ENCODE measurements at regions not wholly inside any gene's neighbourhood (a gene's known extent, or its start where the extent isn't known, plus 50 kb on each side); places are given as distances from the start of the nearest gene placed in this dataset.
A peak's percentile ranks its signal among the peaks of the same experiment; 100 is the strongest.

DNA sequence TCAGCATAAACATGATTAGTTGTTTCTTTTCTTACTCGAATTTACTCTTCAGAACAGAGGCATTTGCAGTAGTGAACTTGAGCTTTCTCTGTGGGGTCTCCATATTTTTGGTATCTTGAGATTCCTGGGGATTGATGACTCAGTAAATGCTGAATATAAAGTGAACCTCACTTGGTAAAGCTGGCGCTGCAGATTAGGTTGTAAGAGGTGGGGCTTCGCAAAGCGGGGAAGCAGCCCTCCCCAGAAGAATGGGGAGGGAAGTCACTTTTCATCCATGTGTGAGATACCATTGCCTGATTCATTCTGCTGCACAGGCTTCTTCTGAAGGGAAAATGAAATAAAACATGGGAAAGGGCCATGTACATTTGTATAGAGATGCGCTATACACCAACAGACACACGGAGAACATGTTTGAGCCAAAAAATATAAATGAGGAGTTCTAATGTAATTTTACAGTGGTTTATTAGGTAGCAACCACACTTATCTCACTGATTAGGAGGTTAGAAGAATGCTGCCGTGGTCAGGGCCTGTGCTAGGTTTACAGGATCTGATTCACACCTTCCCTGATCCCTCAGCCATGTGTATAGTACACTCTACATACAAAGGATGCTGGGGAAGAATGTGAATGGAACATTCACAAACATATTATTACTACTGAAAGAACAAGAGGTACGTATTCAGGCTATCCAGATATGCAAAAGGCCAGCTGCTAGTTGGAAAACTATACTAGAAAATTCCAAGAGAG lies 63.5 kb downstream of the DNTTIP2 start:
- no peak for DNase-seq

DNA sequence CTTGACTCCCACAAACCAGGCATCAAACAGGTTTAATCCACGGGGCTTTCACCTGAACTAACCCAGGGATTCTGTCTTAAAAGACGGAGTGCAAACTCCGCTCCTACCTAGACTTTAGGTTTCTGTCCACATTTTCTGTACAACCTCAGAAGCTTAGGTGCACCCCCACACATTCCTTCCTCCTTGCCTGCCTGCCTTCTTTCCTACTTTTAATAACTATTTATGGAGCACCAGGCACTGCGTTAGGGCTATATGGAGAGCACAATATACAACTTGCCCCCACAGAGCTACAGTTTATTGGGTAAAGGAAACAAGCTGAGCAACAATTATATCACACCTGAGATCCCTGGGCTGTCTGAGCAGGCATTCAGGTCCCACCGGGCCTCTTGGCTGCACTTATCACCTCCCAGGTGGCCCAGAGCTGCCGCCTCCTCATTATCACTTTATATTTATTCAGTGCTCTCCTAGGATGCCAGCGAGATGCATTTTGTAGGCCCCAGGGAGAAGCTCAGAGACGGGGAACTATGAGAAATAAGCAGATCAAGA lies 64.1 kb downstream of the DNTTIP2 start:
- DNase-seq = peak; percentile 17

DNA sequence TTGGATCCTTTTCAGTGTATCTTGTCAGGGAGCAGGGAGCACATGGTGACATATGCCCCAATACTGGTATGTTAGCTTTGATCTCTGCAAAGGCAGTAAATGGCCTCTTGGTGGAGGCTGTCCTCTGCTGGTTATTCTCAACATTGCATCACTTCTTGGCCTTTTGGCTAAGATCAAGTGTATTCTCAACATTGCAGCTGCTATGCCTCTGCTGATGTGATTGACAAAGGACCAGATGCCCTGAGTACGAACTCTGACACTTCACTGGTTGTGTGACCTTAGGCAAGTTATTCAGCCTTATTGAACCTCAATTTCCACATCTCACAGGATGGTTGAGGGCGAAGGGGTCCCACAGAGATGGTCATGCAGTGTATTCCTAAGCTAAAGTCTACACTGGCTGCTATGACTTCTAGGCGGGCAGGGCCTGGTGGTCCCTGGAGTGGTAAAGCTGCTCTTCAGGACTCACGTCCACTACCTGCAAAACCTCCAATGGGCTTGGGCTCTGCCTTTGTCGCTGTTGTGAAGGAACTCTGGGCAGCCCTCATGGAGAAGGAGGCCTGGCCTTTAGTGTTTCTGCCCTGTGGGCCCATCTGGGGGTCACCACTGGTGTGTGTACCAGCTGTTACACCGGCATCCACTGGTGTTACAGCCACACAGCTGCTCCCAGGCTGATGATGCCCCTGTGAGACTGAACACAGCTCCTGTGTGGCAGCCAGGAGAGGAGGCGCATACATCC lies 64.8 kb downstream of the DNTTIP2 start:
- peak; percentile 98 for DNase-seq

DNA sequence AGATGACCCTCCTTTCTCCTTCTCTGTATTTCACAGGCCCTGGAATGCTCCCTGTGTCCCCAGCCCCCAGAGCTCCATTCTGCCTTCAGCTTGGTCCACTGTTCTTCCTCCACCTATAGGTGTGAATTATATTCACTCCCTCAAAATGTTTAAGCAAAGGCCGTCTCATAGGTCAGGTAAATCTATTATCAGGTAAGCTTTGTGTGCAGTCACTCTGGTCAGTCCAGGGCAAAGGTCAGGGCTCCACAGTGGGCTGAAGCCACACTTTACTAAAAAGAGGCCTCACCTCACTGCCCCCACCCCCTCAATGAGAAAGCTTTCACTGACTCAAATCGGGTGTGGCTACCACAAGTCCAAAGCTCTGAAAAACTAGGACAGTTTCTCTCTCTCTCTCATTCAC lies 65.9 kb downstream of the DNTTIP2 start:
- DNase-seq = no peak

DNA sequence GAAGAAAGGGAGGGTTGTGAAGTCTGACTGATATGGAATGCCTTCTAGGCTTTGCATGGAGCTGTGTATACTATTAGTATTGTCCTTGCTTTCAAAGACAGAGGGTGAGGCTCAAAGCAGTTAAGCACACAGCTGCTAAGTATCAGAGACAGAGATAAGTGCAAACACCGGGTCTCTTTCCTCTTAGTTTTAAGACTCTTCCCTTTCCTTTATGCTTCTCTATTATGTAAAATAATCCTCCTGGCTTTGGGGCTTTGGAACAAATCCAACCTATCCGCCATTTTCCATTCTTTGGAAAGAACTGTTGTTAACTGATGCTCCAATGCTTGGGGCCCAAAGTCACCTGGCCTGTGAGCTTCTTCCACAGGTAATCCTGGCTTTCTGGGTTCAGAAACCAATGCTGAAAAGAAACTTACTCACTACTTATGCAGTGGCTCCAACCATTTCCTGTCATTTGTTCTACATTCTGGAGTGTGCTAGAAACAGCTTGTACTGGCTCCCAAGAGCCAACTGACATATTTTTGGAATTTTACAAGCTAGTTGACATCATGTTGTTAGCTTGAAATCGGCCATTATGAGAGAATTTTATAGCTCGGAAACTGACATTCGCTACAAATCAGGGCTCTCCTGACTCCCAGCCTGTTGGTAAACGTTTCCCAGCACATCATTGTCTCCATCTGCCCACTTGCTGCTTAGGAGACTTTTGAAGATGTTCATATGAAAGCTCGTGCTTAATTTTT lies 67.5 kb downstream of the DNTTIP2 start:
- no peak for DNase-seq

DNA sequence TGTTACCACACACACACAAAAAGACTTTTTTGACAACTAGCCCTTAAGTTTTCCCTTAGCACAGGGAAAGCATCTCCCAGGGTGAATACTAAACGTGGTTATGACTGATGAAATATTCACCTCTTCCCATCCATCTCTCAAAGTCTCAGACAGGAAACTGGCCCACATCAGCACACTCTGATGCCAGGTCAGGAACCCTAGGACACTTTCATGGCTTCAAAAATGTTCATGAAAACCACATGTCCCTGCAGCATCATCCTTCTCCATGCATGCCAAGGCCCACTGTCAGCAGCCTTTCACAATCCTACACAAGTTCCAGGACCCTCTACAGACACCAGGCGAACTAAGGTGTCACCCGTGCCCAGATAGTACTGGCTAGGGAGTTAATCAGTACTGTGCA lies 68.7 kb downstream of the DNTTIP2 start:
- DNase-seq = no peak

DNA sequence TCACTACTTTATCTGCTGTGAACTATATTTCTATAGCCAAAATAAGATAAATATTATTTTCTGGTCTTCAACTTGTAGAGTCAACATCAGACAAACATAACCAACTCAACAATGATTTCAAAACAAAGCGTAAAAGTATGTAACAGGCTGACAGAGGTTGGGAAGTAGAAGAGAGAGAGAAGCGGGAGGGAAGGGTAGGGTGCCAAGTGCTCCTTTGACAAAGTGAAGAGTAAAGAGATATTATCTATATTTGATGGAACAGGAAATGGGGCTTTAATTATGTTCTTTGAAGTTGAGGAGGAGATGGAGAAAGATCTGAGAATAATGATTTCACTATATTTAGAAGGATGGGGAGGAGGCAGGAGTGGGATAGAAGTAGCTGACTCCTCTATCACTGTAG lies 70.1 kb downstream of the DNTTIP2 start:
- DNase-seq = no peak

DNA sequence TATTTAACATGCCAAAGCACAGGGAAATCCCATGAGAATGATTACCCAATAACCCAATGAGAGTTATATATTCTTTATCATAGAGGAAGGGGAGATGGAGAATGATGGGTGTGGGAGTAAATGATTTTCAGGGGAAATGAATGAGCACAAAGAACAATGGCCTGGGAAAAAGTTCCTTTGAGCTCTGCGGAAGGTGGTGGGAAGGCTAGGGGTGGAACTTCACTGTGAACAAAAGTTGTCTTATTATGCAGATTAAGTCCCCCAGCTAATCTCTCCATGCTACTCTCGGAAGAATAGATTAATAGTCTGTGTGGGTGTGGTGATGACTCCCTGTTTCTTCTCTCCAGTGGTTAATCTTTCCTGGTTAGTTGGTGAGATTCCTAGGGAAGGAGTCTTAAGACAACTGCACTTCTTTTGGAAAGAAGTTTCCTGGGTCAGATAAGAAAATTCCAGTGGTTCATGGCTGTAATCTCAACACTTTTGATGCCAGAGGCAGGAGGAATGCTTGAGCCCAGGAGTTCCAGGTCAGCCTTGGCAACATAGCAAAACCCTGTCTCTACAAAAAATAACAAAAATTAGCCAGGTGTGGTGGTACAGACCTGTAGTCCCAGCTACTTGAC lies 71.6 kb downstream of the DNTTIP2 start:
- no peak for DNase-seq

DNA sequence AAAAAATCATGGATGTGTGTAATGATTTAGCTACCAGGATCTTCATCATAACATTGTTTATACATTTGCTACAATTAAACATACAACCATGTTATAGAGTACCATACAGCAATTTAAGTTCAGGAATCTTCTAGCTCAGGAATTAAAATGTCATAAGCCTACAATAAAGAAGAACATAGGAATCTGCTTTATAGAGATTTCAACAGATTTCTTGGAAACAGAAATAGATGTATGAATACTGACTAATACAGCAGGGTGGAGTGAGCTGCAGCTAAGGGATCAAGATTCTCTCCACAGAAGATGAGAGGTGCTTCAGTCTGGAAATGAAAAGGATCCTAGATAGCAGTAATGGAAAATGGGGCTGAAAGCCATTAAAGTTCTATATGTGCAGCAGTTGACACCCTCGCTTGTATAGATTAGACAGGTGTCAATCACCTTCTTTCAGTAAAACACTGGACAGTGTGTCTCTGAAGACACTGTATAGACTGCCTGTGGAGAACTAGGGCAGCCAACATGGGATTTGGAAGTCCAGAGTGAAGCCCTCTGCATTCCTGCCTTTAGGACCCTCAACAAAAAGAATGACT lies 73.9 kb downstream of the DNTTIP2 start:
- DNase-seq = no peak

DNA sequence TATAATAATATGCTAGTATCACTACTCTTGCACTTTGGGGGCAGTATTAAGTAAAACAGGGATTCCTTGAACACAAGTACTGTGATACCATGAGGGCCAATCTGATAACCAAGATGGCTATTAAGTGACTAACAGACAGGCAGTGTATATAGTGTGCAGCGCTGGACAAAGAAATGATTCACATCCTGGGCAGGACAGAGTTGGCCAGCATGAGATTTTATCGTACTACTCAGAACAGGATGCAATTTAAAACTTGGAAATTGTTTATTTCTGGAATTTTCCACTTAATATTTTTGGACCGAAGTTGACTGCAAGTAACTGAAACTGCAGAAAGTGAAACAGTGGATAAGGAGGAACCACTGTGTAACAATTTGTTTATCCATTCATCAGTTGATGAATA lies 74.6 kb downstream of the DNTTIP2 start:
- DNase-seq = no peak

DNA sequence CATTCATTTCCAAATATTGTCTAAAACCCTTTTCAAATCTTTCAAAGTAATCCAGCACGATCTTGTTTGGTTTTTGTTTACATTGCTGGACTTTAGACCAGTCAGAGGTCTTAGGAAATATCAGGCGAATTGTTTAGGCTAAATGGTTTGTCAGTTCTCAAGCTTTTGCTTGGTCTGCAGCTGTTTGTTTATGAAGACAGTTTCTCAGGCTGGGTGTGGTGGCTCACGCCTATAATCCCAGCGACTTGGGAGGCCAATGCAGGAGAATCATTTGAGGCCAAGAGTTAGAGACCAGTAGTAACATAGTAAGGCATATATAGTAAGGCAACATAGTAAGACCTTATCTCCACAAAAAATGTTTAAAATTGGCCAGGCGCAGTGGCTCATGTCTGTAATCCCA lies 77.5 kb downstream of the DNTTIP2 start:
- DNase-seq = no peak

DNA sequence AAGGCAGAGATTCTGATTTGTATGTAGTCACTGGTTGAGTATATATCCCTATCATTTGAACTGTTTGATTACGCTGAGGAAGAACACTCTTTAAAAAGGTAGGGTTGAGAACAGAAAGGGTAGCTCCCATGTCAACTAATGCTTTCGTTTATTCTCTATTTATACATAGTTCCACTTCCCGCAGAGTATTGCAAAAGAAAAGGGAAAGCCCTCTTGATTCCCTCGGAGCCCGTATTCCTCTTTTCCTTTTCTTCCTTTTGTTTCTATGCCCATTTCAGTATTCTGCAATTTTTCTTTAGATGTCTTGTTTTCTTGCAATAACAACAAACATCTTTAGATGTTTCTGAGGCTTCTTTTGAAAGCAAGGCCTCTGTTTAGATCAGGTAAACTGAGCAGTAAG lies 78.2 kb downstream of the DNTTIP2 start:
- no peak for DNase-seq

DNA sequence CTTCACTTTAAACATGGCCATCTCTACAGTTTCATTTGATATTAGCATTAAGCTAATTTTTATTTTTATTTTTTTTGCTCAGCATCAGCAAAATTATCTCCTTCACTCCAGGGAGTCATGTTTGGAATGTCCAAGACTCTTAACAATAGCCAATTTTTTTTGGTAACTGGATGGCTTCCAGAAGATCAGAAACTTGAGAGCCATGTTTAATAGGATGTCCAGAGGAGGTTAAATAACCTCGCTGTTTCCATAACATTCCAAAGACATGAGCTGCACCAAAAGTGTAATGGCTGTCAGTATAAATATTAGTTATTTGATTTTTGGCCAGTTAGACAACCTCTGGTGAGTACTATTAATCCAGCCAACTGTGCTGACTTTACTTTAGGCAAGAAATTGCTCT lies 80.7 kb downstream of the DNTTIP2 start:
- DNase-seq = no peak

DNA sequence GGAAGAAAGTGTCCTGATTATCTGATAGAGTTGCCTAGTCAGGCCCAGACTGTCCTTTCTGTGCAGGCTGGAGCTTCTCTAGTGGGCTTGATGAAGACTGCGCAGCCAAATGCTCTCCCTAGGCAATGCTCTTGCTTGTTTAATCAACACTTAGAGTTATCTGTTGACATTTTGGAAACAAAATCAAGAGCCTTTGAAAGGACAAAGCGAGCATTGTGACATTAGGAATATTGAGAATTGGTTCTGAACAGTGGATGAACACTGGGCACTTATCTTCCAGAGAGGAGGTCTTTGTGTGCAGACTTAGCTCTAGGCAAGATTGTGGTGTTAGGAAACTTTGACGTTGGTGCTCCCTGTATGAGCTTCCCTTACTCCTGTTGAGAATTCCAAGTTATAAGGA lies 94.5 kb downstream of the DNTTIP2 start:
- peak; percentile 69 for DNase-seq

DNA sequence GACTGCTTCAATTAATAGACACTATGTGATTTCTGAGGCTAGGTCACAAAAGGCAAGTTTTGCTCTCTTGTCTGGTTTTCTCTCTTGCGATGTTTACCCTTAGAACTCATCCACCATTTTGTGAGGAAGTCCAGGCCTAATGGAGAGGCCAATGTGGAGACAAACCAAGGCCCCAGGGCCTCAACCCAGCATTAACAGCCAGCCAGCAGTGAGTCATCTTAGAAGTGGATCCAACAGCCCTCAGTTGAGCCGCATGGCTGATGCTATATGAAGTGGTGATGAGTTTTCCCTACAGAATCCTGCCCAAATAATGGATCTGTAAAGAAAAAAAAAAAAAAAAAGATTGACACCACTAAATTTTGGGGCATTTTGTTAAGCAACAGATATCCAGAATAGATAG lies 95.1 kb downstream of the DNTTIP2 start:
- DNase-seq = no peak

DNA sequence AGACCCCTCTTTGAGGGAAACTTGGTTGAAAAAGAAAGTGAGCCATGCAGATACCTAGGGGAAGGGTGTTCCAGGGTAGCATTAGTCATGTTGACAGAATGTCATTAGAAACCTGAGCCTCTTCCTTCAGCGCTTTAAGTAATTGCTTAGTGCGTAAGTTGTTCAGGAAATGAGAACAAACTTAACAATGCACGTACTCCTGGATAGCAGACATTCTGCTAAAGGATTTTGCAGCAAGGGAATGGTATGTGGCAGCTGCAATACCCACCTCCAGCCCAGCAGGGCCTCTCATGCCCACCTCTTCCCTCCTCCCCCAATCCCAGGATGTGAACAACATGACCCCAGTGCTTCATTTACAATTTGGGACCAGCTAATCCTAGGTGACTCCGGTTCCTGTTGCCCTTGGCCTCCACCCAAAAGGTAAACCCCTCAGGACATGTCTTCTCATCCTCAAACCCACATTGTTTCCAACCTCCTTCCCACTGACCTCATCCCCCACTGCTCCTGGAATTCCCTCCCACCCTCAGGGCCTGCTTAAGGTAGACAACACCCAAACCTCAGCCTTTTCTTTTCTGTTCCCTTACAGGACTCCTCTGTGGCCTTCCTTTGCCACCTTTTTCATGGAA lies 98.0 kb upstream of the BCAR3 start:
- DNase-seq = peak; percentile 79

DNA sequence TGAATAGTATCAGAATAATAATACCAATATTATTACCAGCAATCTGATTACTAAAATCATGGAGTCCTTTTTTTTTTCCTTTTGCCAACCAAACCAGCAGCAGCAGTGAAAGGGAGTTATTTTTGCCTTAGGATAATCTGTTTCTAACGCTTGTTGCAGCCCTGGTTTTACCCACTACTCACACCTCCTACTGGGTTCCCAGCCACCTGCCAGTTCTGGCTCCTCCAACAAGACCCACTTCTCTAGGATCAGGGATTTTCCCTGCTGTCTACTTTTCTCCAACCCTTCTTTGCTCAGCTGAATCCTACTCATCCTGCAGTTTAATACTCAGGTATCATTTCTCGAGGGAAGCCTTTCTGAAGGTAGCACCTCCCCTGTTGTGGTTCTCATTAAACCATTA lies 96.8 kb upstream of the BCAR3 start:
- no peak for DNase-seq

DNA sequence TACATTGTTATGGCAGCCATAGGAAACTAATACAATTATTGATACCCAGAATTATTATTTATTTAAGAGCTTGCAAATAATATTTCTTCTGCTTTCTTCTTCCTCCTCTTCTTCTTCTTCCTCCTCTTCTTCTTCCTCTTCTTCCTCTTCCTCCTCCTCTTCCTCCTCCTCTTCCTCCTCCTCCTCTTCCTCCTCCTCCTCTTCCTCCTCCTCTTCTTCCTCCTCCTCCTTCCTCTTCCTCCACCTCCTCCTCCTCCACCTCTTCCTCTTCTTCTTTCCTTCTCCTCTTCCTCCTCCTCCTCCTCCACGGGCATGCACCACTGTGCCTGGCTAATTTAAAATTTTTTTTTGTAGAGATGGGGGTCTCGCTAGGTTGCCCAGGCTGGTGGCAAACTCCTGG lies 95.6 kb upstream of the BCAR3 start:
- DNase-seq = no peak

DNA sequence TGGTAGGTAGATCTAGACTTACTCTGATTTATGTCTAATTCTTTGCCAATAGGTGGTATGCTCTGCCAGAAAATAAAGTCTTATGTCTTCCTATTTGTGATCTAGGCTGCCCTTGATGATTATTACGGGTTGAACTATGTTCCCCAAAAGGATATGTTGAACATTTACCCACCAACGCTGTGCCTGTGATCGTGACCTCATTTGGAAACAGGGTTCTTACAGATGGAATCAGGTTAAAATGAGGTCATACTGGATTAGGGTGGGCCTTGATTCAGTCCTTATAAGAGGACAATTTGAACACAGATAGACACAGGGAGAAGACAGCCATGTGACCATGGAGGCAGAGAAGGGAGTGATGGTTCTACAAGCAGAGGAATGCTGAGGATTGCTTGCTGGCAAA lies 95.1 kb upstream of the BCAR3 start:
- no peak for DNase-seq

DNA sequence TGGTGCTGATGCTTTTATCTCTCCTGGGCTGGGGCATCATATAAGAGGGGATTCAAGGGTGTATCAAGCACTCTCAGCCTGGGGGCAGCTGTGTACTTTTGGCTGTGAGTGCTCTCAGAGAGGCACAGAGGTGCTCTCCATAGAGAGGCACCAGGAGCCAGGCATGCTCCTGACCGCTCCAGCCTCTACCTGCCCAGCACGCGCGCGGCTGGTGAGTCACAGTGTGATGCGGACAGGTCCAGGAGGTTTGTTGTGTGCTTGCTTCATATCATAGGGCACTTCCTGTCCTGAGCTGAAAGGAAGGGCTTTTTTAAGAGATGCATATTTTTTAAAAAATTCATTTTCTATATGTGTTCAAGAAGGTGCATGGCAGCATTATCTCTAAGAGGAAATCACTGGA lies 93.6 kb upstream of the BCAR3 start:
- DNase-seq = peak; percentile 97

DNA sequence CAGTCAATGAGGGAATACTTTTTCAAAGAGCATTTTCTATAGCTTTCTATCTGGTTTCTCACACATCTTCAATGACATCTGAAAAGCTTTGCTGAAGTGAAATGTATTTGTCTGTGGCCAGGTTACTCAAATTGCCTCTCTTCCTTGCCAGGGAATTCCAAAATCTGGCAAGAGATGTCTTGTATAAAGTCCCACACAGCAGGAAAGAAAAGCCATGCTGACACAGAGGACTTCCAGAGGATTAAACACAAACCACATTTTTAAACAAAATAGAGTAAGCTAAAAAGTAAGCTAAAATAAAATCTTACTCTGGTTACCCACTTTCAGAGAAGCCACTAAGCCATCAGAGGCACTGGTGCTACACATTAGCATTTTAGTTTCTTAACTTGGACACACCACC lies 93.1 kb upstream of the BCAR3 start:
- DNase-seq = no peak

DNA sequence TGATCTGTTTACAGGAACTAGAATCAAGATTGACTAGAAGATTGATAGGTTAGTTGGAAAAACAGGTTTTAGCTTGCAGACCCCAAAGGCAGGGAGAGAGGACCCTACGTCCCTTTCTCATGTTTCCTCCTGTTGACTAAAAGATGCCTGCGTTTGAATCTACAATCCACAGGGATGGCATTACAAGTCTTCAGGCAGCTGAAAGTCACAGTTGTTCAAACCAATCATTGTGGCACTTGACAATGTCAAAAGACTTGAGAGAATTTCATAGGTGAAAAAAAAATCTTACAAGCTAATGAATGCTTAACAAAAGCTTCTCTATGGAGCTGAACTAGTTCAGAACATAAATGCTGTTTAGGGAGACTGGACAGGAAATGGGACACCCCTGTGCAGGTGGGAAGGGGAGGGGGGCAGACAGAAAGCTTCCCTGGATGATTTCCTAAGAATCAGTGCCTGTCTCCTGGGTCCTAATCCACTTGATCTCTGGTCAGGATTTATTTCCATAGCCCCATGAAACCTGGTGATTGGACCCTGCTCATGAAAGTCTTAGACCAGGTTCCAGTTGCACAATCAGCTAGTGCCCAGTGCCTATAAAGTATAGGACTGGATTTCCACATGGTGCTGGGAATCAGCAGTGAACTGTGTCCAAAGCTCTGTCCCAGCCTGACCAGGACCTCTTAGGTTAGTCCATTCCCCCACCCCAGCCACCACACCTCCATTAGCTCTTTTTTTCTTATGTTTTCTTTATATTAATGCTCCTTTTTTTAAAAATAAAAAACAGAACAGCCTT lies 91.6 kb upstream of the BCAR3 start:
- DNase-seq = no peak

Measured in NCI-H510A treated with DMSO at 0.1 percent for 48 hours (cell line).